ENCODE measurements at regions not wholly inside any gene's neighbourhood (a gene's known extent, or its start where the extent isn't known, plus 50 kb on each side); places are given as distances from the start of the nearest gene placed in this dataset.

DNA sequence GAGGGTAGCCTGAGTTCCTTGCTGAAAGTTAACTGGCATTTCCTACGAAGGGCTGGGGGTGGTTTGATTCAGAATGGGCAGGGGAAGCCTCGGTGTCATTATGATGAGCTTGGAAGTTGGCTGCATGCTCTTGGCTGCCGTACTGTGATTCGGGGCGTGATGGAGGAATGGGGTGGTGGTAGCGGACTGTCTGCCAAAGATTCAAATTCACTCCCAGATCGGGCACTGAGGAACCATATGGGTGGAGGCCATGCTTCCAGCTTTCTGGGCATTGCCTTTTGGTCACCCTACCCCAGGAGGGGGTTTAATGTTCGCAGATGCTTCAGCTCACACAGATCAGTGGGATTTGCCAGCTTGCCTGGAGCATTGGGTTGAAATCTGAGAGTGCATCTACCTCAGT lies 492.8 kb upstream of the EEF2KMT start:
- no peak overlapping the region for H2BK12ac ChIP-seq (ENCODE audit: low read length)
- no peak overlapping the region for H3K27ac ChIP-seq (ENCODE audit: low read depth, low read length)
- no peak overlapping the region for H3K4me3 ChIP-seq (ENCODE audit: low read depth, low read length)
- no peak overlapping the region for H4K12ac ChIP-seq (ENCODE audit: low read depth, low read length)
- H3K36me3 ChIP-seq (ENCODE audit: control insufficient read depth in 1 of 2, insufficient read depth in 2 of 2, low read length in 2 of 2): no peaks in the 10 kb centered on the region
- no peak overlapping the region for H4K91ac ChIP-seq (ENCODE audit: low read depth, low read length)
- no peak for DNase-seq
- no CpG with 5 or more reads among the region's 8 CpGs for WGBS (ENCODE audit: extremely low coverage, insufficient coverage, insufficient read length)
- no peak overlapping the region for H2BK120ac ChIP-seq (ENCODE audit: insufficient read depth, low read length, poor library complexity)
- H3K4me2 ChIP-seq (ENCODE audit: low read length): no peak overlapping the region
- no peak overlapping the region for H4K8ac ChIP-seq (ENCODE audit: low read depth, low read length)
- H3K4me1 ChIP-seq (ENCODE audit: control insufficient read depth in 1 of 2, insufficient read depth in 2 of 2, low read length in 2 of 2): no peaks in the 10 kb centered on the region
- H3K14ac ChIP-seq (ENCODE audit: low read length): no peak overlapping the region
- H3K79me2 ChIP-seq (ENCODE audit: control insufficient read depth, insufficient read depth, low read length, poor library complexity): no peaks in the 10 kb centered on the region
- no peak overlapping the region for H3K18ac ChIP-seq (ENCODE audit: low read length)
- peak overlapping the region; percentile 63 for H3K9ac ChIP-seq (ENCODE audit: low read length)
- no peaks in the 10 kb centered on the region for H3K9me3 ChIP-seq (ENCODE audit: insufficient read depth, low read depth, low read length)
- no peak overlapping the region for H2AK5ac ChIP-seq (ENCODE audit: low read length)
- no peaks in the 10 kb centered on the region for H3K27me3 ChIP-seq (ENCODE audit: insufficient read depth, low read length)
- H3K23ac ChIP-seq (ENCODE audit: low read length): no peak overlapping the region
- H2BK5ac ChIP-seq (ENCODE audit: low read depth, low read length, poor library complexity): no peak overlapping the region
- H2AFZ ChIP-seq (ENCODE audit: insufficient read depth, low read length, poor library complexity): no peak overlapping the region
- H3K4ac ChIP-seq (ENCODE audit: low read depth, low read length): no peak overlapping the region
- H3K79me1 ChIP-seq (ENCODE audit: low read length): no peaks in the 10 kb centered on the region

DNA sequence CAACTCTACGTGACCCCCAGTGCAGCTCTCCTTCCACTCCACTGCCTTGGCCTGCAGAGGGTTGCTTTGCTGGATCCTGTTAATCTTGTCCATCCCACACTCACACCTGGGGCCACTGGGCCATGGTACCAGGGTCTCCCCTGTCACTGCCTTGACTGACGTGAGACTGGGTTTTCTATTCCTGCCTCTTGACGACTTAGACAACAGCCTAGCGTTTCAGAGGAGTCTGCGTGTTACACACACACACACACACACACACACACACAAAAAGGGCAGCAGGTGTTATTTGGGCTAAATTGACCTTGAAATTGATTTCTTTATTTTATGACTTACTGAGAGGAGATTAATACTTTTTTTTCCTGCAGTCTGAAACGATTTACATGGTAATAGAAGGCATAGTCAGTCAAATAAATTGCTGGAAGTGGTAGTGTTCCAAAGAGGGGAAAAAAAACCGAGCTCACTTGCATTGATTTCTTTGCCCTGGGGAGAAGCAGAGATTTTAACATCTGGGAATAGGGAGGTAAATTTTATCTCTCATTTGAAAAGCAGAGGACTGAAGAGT lies 492.3 kb upstream of the EEF2KMT start:
- no peak overlapping the region for H2AFZ ChIP-seq (ENCODE audit: insufficient read depth, low read length, poor library complexity)
- H3K4me3 ChIP-seq (ENCODE audit: low read depth, low read length): no peak overlapping the region
- no peak overlapping the region for H3K4me2 ChIP-seq (ENCODE audit: low read length)
- WGBS (ENCODE audit: extremely low coverage, insufficient coverage, insufficient read length): no CpG with 5 or more reads among the region's 7 CpGs
- DNase-seq: no peak
- H3K4me1 ChIP-seq (ENCODE audit: control insufficient read depth in 1 of 2, insufficient read depth in 2 of 2, low read length in 2 of 2): no peaks in the 10 kb centered on the region
- H3K9ac ChIP-seq (ENCODE audit: low read length): no peak overlapping the region
- H2AK5ac ChIP-seq (ENCODE audit: low read length): no peak overlapping the region
- H3K23ac ChIP-seq (ENCODE audit: low read length): no peak overlapping the region
- H3K9me3 ChIP-seq (ENCODE audit: insufficient read depth, low read depth, low read length): no peaks in the 10 kb centered on the region
- H3K79me1 ChIP-seq (ENCODE audit: low read length): no peaks in the 10 kb centered on the region
- H2BK120ac ChIP-seq (ENCODE audit: insufficient read depth, low read length, poor library complexity): no peak overlapping the region
- no peak overlapping the region for H4K91ac ChIP-seq (ENCODE audit: low read depth, low read length)
- no peaks in the 10 kb centered on the region for H3K79me2 ChIP-seq (ENCODE audit: control insufficient read depth, insufficient read depth, low read length, poor library complexity)
- no peak overlapping the region for H2BK12ac ChIP-seq (ENCODE audit: low read length)
- H4K8ac ChIP-seq (ENCODE audit: low read depth, low read length): no peak overlapping the region
- H3K27ac ChIP-seq (ENCODE audit: low read depth, low read length): no peak overlapping the region
- no peaks in the 10 kb centered on the region for H3K36me3 ChIP-seq (ENCODE audit: control insufficient read depth in 1 of 2, insufficient read depth in 2 of 2, low read length in 2 of 2)
- H3K27me3 ChIP-seq (ENCODE audit: insufficient read depth, low read length): no peaks in the 10 kb centered on the region
- H2BK5ac ChIP-seq (ENCODE audit: low read depth, low read length, poor library complexity): no peak overlapping the region
- H4K12ac ChIP-seq (ENCODE audit: low read depth, low read length): no peak overlapping the region
- H3K18ac ChIP-seq (ENCODE audit: low read length): no peak overlapping the region
- no peak overlapping the region for H3K14ac ChIP-seq (ENCODE audit: low read length)
- H3K4ac ChIP-seq (ENCODE audit: low read depth, low read length): no peak overlapping the region

DNA sequence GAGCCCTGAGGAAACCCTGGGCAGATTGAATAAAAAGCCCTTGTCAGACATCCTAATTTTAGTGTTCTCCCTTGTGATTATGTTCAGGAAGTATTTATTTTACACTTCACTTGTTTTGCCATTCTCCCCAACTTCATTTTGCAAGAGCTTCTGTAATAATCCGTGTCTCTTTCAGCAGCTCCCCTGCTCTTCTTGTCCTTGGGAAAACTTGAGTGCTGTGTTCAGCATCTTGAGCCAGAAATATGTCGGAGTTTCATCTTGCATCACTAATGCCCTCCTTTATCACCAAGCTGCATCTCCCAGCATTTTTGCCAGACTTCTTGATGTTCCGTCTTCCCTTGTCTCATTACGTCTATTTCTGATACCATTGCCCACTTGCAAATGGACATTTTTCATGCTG lies 486.5 kb upstream of the EEF2KMT start:
- no peak overlapping the region for H3K4me2 ChIP-seq (ENCODE audit: low read length)
- H3K4me3 ChIP-seq (ENCODE audit: low read depth, low read length): no peak overlapping the region
- no peaks in the 10 kb centered on the region for H3K36me3 ChIP-seq (ENCODE audit: control insufficient read depth in 1 of 2, insufficient read depth in 2 of 2, low read length in 2 of 2)
- H2BK5ac ChIP-seq (ENCODE audit: low read depth, low read length, poor library complexity): no peak overlapping the region
- DNase-seq: no peak
- no peak overlapping the region for H2BK12ac ChIP-seq (ENCODE audit: low read length)
- no peak overlapping the region for H2AFZ ChIP-seq (ENCODE audit: insufficient read depth, low read length, poor library complexity)
- no peak overlapping the region for H3K4ac ChIP-seq (ENCODE audit: low read depth, low read length)
- no peaks in the 10 kb centered on the region for H3K4me1 ChIP-seq (ENCODE audit: control insufficient read depth in 1 of 2, insufficient read depth in 2 of 2, low read length in 2 of 2)
- no peaks in the 10 kb centered on the region for H3K27me3 ChIP-seq (ENCODE audit: insufficient read depth, low read length)
- H3K9ac ChIP-seq (ENCODE audit: low read length): no peak overlapping the region
- no peak overlapping the region for H2AK5ac ChIP-seq (ENCODE audit: low read length)
- H4K12ac ChIP-seq (ENCODE audit: low read depth, low read length): no peak overlapping the region
- no peak overlapping the region for H3K14ac ChIP-seq (ENCODE audit: low read length)
- no peaks in the 10 kb centered on the region for H3K9me3 ChIP-seq (ENCODE audit: insufficient read depth, low read depth, low read length)
- no peak overlapping the region for H4K8ac ChIP-seq (ENCODE audit: low read depth, low read length)
- H2BK120ac ChIP-seq (ENCODE audit: insufficient read depth, low read length, poor library complexity): no peak overlapping the region
- no peak overlapping the region for H3K23ac ChIP-seq (ENCODE audit: low read length)
- H3K27ac ChIP-seq (ENCODE audit: low read depth, low read length): no peak overlapping the region
- H4K91ac ChIP-seq (ENCODE audit: low read depth, low read length): no peak overlapping the region
- no peak overlapping the region for H3K18ac ChIP-seq (ENCODE audit: low read length)
- WGBS (ENCODE audit: extremely low coverage, insufficient coverage, insufficient read length): no CpG with 5 or more reads among the region's 4 CpGs
- no peaks in the 10 kb centered on the region for H3K79me2 ChIP-seq (ENCODE audit: control insufficient read depth, insufficient read depth, low read length, poor library complexity)
- H3K79me1 ChIP-seq (ENCODE audit: low read length): no peaks in the 10 kb centered on the region

DNA sequence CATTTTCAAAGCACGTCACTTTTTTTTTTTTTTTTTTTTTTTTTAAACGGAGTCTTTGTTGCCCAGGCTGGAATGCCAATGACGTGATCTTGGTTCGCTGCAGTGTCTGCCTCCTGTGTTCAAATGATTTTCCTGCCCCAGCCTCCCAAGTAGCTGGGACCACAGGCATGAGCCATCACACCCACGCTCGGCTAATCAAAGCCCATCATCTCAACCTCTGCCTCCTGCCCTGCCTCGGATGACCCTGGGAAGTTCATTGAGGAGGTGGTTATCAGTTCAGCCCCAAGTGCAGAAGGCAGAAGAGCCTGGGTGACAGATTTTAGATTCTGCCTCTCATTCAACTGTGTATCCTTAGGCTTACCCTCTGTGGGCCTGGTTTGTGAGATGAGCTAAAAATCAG lies 484.9 kb upstream of the EEF2KMT start:
- Histone ChIP-seq H3K4ac (ENCODE audit: low read depth, low read length) (no peak overlapping the region), H2BK120ac (ENCODE audit: insufficient read depth, low read length, poor library complexity) (no peak overlapping the region), H2BK5ac (ENCODE audit: low read depth, low read length, poor library complexity) (no peak overlapping the region), H2AK5ac (ENCODE audit: low read length) (no peak overlapping the region), H2BK12ac (ENCODE audit: low read length) (no peak overlapping the region), H3K4me1 (ENCODE audit: control insufficient read depth in 1 of 2, insufficient read depth in 2 of 2, low read length in 2 of 2) (no peaks in the 10 kb centered on the region), H3K79me1 (ENCODE audit: low read length) (no peaks in the 10 kb centered on the region), H3K4me2 (ENCODE audit: low read length) (no peak overlapping the region), H4K91ac (ENCODE audit: low read depth, low read length) (no peak overlapping the region), H3K23ac (ENCODE audit: low read length) (no peak overlapping the region), H3K79me2 (ENCODE audit: control insufficient read depth, insufficient read depth, low read length, poor library complexity) (no peaks in the 10 kb centered on the region), H3K14ac (ENCODE audit: low read length) (no peak overlapping the region), H3K18ac (ENCODE audit: low read length) (no peak overlapping the region), H3K36me3 (ENCODE audit: control insufficient read depth in 1 of 2, insufficient read depth in 2 of 2, low read length in 2 of 2) (no peaks in the 10 kb centered on the region), H3K4me3 (ENCODE audit: low read depth, low read length) (no peak overlapping the region), H3K27ac (ENCODE audit: low read depth, low read length) (no peak overlapping the region), H3K27me3 (ENCODE audit: insufficient read depth, low read length) (no peaks in the 10 kb centered on the region), H4K12ac (ENCODE audit: low read depth, low read length) (no peak overlapping the region), H2AFZ (ENCODE audit: insufficient read depth, low read length, poor library complexity) (no peak overlapping the region), H3K9me3 (ENCODE audit: insufficient read depth, low read depth, low read length) (no peaks in the 10 kb centered on the region), H4K8ac (ENCODE audit: low read depth, low read length) (no peak overlapping the region), H3K9ac (ENCODE audit: low read length) (no peak overlapping the region)
- no CpG with 5 or more reads among the region's 7 CpGs for WGBS (ENCODE audit: extremely low coverage, insufficient coverage, insufficient read length)
- DNase-seq: no peak
